ENCODE measurements at regions not wholly inside any gene's neighbourhood (a gene's known extent, or its start where the extent isn't known, plus 50 kb on each side); places are given as distances from the start of the nearest gene placed in this dataset.
"Not testable (repeated sequence)": the region's sequence is repeated elsewhere in the genome, so short reads cannot be mapped to it uniquely, and the experiment has no call there.

DNA sequence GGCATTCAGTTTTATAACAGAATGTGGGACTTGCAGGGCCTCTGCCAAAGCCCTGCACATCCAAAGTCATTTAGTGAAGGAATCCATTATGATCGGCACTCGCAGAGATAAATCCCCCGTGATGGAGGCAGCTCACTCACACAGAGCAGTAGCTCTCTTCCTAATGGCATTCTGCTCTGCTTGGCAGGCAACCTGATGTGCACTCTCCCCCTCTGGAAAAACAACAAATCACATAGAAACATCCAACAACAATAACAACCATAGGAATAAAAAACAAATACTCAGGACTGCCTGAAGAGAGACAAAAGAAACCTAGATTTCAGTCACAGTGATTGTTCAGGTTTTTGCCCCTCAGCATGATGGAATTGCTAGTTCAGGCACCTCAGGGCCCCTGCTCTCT lies 59.7 kb downstream of the NAA11 start:
- no peak for DNase-seq (ENCODE audit: low read depth, low spot score)

DNA sequence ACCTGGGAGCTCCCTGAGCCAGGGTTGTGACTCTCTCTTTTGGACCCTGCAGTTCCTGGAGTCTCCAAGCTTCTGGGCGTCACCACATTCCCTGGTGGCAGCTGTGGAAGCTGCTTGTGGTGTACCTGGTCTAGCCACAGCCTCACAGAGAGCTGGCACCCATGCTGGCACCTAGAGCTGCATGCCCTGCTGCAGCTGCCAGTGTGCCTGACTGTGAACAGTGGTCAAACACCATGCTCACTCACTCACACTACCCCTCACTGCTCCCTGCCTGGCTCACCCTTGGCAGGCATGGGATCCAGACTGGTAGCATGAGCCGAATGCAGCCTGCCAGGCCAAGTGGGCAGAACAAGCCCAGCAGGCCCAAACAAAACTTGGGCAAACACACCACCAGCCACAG lies 66.6 kb downstream of the NAA11 start:
- DNase-seq (ENCODE audit: low read depth, low spot score) = no peak

DNA sequence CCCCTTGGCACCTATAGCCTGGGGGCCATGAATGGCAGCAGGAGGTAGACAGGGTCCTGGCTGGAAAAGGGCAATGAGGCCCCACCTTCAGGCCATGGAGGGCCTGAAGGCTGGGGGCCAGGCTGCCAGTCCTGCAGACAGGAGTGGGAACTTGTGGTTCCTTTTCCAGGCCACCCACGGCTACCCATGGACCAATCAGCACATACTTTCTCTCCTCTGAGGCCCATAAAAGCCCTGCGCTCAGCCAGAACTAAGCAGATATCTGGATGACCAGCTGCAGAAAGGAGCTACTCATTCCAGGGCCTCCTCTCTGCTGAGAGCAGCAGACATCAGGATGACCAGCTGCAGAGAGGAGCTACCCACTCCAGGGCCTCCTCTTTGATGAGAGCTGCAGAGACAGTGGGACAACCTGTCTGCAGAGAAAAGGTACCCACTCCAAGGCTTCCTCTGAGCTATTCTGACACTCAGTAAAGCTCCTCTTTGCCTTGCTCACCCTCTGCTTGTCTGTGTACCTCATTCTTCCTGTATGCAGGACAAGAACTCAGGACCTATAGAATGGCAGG lies 67.2 kb downstream of the NAA11 start:
- no peak for DNase-seq (ENCODE audit: low read depth, low spot score)

DNA sequence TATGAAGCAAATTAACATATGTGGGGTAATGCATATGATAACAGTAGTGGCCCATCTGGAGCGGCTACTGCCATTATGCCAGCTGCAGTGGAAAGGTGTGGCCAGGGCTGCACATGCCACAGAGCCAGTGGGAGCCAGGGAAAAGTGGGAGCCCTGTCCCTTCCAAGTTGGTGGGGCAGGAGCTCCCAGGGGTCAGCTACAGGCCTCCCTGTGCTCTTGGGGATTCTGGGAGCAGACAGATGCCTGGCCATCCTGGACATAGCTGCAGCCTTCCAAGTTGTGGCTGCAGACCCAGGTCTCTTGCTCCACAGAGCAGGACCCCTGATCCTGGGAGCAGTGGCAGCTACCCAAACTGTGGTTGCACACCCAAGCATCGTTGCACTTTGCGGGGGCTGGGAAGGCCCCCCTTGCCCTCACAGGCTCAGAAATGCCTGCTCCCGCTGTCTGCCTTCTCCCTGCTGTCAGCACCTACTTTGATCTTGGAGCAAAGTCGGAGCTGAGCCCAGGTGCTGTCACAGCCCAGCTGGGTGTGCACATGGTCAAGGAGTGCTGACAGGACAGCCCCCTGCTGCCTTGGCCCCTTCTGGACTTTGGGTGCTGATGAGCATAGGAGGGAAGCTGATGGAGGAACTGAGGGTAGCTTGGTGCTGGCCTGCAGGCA lies 67.8 kb downstream of the NAA11 start:
- DNase-seq (ENCODE audit: low read depth, low spot score) = no peak

DNA sequence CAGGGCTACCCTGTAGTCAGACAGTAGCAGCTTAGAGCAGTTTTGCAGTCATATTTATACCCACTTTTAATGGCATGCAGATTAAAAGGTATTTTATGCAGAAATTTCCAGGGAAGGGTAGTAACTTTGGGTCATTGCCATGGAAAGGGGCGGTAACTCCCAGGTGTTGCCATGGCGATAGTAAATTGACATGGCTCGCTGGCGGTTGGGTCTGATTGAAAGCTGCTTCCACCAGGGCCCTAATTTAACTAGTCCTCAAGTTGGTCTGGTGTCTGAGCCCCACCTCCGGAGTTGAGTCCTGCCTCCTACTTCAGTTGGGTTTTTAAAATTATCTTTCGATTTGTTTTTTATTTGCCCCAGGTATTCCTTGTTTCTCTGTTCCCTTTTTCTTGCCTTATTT lies 70.1 kb downstream of the NAA11 start:
- DNase-seq (ENCODE audit: low read depth, low spot score) = no peak

DNA sequence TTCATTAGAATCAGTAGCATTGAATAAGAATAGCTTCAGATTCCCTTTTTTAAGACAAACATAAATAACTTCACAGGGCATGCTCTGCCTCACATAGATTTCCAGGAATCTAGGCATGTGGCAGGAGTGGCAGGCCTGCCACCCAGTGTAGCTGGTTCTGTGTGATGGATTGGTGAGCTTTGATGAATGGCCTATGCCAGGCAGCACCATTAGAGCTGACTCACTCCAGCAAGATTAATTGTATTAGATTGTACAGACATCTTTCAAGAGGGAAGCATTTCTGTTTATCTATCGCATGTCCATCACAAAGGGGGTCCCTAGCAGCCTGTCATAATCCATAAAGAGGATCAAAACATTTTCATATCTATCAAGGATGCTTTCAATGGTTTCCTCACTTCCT lies 71.9 kb downstream of the NAA11 start:
- DNase-seq (ENCODE audit: low read depth, low spot score) = no peak

DNA sequence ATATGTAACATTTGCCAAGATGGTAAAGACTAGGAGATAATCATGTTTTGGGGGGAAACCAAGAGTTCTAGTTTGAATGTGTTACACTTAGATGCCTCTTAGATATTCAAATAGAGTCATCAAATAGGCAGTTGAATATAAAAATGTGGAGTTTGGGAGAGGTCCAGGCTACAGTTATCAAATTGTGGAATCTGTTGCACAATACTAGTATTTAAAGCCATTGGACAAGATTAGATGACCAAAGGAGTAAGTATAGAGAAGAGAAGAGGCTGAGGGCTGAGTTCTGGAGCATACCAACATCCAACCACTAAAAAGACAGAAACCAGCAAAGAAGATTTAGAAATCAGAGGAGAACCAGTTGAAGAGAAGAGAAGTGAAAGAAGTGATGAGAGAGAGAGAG lies 72.7 kb downstream of the NAA11 start:
- no peak for DNase-seq (ENCODE audit: low read depth, low spot score)

DNA sequence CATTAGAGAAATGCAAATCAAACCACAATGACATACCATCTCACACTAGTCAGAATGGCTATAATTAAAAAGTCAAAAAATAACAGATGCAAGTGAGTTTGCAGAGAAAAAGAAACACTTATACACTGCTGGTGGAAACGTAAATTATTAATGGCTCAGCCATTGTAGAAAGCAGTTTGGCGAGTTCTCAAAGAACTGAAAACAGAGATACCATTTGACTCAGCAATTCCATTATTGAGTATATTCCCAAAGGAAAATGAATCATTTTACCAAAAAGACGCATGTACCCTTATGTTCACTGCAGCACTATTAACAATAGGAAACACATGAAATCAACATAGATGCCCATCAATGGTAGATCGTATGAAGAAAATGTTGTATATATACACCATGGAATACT lies 75.0 kb downstream of the NAA11 start:
- no peak for DNase-seq (ENCODE audit: low read depth, low spot score)

DNA sequence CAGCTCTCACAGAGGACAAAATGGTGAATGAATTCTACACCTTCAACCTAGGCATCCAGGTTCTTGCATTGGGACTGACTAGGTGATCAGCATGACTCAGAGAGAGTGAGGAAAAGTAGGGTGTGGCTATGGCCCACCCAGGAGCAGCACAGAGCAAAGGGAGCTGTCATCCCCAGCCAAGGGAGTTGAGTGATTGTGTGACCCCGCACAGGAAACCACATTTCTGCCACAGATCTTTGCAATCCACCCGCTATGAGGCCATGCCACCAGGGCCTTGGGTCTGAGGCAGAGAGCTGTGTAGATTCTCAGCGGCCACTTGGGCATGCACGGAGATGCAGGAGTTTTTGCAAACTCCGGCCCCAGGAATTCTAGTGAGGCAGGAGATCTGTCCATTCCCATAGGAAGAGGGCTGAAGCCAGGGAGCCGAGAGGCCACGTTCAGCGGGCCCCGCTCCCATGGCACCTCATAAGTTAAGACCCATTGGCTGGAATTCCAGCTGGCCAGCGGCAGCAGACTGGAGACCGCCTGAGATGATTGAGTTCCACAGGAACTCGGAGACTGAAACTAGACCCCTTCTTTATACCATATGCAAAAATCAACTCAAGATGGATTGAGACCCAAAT lies 75.9 kb downstream of the NAA11 start:
- DNase-seq (ENCODE audit: low read depth, low spot score) = no peak

DNA sequence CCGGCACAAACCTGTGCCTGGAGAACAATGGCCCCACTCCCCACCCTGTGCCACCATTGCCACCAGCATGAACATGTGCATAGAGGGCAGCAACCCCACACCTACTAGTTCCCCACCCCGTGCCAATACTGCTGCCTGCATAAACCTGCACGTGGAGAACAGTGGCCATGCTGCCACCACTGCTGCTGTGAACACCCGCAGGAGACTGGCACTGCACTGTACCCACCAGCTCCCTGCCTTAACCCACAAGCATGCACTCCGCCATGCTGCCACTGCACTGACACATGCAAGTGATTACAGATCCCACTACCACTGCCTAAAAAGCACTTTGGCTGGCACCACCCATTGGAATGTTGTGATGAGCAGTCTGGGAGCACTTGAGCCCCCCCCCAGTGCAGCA lies 77.3 kb downstream of the NAA11 start:
- DNase-seq (ENCODE audit: low read depth, low spot score) = no peak

DNA sequence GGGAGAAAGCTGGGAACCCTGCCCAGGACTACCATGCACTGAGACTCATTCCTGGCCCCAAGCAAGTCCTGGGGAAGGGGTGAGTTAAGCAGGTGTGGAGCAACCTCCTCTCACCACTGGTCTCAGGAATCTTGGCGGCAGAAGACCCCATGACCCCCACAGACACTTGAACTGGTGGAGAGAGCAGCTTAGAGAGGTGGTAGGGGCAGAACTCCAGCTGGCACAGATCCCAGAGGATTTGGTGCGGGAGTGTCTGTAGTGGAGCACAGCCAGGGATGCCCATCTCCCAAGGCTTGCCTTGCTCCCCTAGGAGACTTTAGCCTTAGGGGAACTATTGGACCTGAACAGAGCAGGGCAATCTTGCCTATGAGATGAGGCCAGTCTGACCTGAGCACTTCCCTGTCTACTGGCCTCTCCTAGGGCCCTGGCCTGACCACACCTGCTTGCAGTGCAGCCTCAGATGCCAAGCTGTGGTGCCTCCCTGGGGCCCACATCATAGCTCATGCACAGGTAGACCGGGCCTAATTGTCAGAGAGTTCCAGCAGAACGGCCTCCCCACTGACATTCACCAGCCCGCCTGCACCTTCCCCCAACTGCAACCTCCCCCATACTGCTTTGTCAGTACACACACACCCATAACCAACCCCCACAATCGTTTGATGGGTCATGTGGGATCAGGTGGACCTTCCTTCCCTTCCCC lies 78.0 kb downstream of the NAA11 start:
- DNase-seq (ENCODE audit: low read depth, low spot score) = no peak

DNA sequence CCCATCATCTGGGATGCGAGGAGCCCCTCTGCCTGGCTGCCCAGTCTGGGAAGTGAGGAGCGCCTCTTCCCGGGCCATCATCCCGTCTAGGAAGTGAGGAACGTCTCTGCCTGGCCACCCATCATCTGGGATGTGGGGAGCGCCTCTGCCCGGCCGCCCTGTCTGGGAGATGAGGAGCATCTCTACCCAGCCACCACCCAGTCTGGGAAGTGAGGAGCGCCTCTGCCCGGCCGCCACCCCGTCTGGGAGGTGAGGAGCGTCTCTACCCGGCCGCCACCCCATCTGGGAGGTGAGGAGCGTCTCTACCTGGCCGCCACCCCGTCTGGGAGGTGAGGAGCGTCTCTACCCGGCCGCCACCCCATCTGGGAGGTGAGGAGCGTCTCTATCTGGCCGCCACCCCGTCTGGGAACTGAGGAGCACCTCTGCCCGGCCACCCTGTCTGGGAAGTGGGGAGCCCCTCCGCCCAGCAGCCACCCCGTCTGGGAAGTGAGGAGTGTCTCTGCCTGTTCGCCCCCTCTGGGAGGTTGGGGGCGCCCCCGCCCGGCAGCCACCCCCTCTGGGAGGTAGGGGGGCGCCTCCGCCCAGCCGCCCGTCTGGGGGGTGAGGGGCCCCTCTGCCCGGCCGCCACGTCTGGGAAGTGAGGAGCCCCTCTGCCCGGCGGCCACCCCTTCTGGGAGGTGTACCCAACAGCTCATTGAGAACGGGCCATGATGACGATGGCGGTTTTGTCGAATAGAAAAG lies 80.5 kb downstream of the NAA11 start:
- DNase-seq (ENCODE audit: low read depth, low spot score) = not testable (repeated sequence)

DNA sequence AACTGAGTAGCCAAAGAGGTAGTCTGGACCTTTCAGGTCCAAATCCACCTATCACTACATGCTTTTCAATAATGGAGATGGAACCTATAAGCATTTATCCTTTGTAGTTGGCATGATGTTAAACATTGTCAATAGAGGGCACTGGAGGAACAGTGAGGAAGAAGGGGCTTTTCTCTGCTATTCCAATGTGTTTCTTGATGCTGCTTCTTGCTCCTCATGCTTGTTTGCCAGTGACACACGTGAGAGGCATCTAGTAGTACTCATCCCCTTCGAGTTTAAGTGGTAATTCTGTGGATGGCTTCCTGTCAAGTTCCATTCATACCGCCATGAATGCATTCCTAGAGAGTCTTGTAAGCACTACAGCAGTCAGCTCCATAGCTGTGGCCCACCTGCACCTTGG lies 84.0 kb downstream of the NAA11 start:
- peak; percentile 28 for DNase-seq (ENCODE audit: low read depth, low spot score)

DNA sequence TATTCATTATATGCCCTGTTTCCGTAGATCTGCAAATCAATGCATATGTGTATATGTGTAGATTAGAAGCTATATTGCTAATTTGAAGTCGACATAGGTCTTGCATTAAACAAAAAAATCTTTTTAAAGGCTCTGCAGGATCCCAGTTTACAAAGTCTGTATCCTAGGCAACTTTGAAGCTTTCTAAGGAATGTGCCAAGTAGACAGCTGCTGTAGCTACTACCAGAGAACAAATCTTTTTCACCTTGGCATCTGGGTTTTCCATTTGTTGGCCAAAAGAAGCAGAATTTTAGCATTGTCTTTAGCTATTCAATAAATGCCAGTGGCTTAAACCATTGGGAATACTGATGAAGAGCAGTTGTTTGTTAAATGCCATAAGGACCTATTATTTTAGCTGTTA lies 88.0 kb downstream of the NAA11 start:
- no peak for DNase-seq (ENCODE audit: low read depth, low spot score)

DNA sequence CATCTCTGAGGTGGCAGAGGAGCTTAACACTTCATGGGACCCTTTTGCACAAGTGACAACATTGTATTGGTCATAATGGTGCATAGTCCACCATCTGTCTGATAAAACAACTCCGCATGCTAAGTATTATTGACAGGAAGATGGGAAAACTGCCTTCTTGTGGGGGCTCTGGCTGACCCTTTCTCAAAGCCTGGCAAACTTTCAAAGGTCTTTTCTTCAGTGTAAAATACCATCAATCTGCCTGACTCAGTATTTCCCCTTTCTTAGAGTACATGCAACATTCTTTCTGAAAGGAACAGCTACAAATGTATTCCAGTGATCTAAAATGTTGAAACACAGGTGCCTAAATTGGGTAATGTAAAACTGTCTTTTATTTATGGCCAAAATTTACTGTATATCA lies 89.1 kb downstream of the NAA11 start:
- DNase-seq (ENCODE audit: low read depth, low spot score) = no peak

DNA sequence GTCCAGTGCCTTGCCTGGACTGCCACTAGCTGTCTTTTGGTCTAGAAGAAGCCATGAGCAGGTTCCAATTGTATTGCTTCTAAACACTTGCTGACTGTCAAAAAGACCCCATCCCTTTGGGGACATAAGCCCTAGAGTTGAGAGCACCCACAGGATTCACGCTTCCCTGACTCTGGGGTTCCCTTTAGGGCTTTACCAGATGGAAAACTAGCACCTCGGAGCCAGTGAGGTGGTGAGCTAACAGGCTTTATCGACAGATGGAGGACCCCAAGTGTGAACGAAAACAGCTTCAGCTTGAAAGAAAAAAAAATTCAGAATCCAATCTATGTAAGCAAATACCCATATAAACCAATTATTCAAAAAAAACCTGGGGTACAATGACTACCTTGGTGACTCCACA lies 90.8 kb downstream of the NAA11 start:
- DNase-seq (ENCODE audit: low read depth, low spot score) = no peak

DNA sequence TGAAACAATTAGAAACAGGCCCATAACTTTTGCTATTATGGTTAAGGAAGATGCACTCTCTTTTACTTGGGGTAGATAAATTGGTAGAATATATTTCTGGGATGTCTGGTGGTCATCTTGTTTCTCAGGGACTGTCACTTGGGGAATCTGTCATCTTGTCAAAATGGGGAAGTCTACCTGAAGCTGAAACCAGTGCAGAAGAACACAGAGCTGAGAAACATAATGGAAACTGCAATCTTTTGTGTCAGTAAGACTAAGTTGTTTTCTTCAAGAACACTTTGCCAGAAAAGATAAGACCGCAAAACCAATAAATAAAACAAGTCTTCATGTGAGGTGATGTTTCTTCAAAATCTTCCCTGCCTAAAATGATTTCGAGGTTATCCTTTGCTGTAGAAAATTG lies 92.0 kb downstream of the NAA11 start:
- no peak for DNase-seq (ENCODE audit: low read depth, low spot score)

DNA sequence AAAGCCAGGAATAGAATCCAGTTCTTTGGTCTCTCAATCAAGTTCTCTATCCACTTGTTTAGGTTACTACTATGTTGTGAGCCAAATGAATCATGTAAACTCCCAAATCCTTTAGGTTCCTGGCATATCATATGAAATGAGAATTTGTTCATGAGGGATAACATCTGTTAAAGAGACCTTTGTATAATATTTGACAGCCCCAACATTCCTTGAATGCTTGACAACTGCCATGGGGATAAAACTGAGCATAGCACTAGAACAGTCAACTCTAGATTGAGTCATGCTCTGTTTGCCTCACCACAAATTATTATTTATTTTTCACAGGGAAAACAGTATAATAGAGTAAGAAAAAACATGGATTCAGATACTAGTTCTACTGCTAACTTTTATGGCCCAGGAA lies 93.3 kb downstream of the NAA11 start:
- DNase-seq (ENCODE audit: low read depth, low spot score) = no peak

DNA sequence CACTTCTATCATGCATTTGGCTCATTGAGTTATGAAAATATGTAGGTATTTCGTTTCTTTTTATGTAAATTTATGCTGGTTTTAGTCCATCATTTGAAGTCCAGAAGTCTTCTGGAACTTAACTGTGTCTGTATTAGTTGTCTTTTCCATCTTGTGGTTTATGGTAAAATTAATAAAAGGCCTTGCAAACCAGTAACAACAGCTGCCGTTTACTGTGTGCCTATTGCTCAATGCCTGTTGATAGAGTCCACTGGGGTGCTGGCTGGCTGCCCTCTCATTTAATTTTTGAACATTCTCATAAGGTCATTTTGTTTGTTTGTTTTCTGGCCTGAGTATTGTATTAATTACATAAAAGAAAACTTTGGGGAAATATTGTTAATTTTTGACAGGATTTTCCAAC lies 98.0 kb downstream of the NAA11 start:
- no peak for DNase-seq (ENCODE audit: low read depth, low spot score)

DNA sequence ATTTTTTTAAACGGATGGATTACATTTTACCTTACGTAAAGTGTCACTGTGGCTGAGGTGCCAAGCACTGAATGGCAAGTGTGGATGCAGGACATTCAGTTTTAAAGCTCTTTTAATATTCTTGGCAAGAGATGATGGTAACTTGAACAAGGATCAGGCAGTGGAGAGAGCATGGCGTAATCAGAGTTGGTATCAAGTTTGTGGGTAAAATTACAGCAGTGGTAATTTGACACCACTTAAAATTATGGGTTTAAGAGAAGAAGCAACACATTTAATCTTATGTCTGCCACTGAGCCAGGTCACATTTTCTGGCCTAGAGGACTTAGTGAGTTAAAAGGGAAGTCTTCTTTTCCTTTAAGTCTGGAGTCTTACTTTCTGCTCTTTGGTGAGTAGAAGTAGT lies 100.5 kb downstream of the NAA11 start:
- DNase-seq (ENCODE audit: low read depth, low spot score) = no peak

DNA sequence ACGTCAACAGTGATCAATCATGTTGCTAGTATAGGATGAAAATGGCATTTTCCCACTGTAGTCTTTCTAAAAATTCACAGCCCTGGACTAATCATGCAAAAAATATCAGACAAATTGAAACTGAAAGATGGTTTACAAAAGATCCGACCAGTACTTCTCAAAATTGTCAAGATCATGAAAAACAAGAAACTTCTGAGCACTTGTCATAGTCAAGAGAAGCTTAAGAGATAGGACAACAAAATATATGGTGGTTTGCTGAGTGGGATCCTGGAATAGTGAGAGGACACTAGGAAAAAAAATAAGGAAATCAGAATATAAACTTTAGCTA lies 101.1 kb downstream of the NAA11 start:
- DNase-seq (ENCODE audit: low read depth, low spot score) = no peak

DNA sequence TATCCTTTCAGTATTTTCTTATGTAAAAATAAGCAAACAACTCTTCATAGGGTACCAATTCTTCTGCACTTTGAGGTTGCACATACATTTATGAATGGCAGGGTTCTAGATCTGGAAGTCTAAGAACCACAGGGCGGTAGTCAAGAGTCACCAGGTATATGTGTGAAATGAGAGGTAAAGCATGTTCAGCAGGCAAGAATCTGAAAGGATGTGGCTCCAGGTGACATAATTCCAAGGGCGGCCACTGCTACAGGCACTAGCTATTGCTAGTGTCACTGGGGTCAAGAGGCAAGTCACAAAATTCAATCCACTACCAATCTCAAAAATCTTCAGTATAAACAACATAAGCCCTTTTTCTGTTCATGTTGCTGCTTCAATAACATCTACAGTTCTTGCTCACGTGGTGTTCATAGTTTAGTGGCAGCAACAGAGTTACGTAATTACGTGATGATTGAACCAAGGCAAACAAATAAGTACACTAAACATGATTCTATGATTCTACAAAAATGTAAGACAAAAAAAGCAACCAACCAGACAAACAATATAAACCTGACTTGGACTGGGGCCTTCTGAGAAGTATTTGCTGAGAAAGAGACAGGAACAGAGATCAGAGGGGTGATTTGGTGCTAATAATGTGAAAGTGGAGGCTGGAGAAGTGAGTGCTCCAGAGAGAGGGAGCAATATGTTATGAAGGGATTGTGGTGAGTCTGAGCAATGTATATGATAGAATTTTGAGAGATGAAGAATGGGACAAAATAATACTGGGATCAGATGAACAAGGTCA lies 101.7 kb downstream of the NAA11 start:
- no peak for DNase-seq (ENCODE audit: low read depth, low spot score)
